ENCODE measurements at regions not wholly inside any gene's neighbourhood (a gene's known extent, or its start where the extent isn't known, plus 50 kb on each side); places are given as distances from the start of the nearest gene placed in this dataset.

DNA sequence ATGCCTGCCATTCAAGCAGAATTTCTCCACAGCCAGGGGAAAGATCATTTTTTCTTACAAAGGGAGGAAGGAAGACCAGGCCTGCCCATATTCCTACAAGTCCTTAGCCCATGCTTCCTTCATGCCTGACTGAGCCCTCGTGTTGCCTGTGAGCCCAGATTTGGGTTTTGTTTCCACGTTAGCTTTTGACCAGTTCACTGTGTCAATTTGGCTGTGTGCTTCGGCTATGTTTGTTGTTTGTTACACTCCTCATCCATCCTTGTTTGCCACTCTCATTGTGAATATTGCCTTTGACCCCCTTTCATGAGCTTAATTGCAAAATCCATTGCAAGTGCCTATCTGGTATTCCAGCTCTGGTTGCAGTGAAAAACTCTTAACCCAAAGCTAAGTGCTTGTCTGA, 84.7 kb upstream of the RIOK2 start:
- TF ChIP-seq, protein P1, sequence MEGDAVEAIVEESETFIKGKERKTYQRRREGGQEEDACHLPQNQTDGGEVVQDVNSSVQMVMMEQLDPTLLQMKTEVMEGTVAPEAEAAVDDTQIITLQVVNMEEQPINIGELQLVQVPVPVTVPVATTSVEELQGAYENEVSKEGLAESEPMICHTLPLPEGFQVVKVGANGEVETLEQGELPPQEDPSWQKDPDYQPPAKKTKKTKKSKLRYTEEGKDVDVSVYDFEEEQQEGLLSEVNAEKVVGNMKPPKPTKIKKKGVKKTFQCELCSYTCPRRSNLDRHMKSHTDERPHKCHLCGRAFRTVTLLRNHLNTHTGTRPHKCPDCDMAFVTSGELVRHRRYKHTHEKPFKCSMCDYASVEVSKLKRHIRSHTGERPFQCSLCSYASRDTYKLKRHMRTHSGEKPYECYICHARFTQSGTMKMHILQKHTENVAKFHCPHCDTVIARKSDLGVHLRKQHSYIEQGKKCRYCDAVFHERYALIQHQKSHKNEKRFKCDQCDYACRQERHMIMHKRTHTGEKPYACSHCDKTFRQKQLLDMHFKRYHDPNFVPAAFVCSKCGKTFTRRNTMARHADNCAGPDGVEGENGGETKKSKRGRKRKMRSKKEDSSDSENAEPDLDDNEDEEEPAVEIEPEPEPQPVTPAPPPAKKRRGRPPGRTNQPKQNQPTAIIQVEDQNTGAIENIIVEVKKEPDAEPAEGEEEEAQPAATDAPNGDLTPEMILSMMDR (IDR thresholded peaks at IDR 0.05; ENCODE audit: low read length), result no peak
- no peak for TF ChIP-seq EZH2 (IDR thresholded peaks at IDR 0.05; ENCODE audit: borderline replicate concordance, low read length)

Data from OCI-LY1 (cell line).